H4 (cell line): ENCODE measurements at regions not wholly inside any gene's neighbourhood (a gene's known extent, or its start where the extent isn't known, plus 50 kb on each side); places are given as distances from the start of the nearest gene placed in this dataset.
"Not testable (repeated sequence)": the region's sequence is repeated elsewhere in the genome, so short reads cannot be mapped to it uniquely, and the experiment has no call there.

Source experiments
- DNase-seq: peaks from one replicate; pipeline ENCODE4 v3.0.0-alpha.2; 2015; ENCODE audit warnings: low spot score

- DNase-seq, result no peak
Observed at GRCh38 chr10:30170814-30171213, 111.4 kb upstream of the JCAD start.

GRCh38 chr10:30170146-30170545 lies 110.8 kb upstream of the JCAD start:
- DNase-seq, result no peak

GRCh38 chr10:30169342-30169741 lies 110.0 kb upstream of the JCAD start:
- DNase-seq, result no peak

GRCh38 chr10:30166929-30167328 lies 107.5 kb upstream of the JCAD start:
- no peak for DNase-seq

GRCh38 chr10:30163410-30163809 lies 104.0 kb upstream of the JCAD start:
- not testable (repeated sequence) for DNase-seq

GRCh38 chr10:30162796-30163195 lies 103.4 kb upstream of the JCAD start:
- not testable (repeated sequence) for DNase-seq

GRCh38 chr10:30160271-30160982 lies 101.0 kb upstream of the JCAD start:
- no peak for DNase-seq

GRCh38 chr10:30159614-30160013 lies 100.2 kb upstream of the JCAD start:
- DNase-seq, result not testable (repeated sequence)

GRCh38 chr10:30158325-30158960 lies 99.1 kb upstream of the JCAD start:
- DNase-seq, result no peak

- DNase-seq, result no peak
Observed at GRCh38 chr10:30155401-30155800, 96.0 kb upstream of the JCAD start.

GRCh38 chr10:30154561-30154960 lies 95.2 kb upstream of the JCAD start:
- no peak for DNase-seq

- no peak for DNase-seq
Observed at GRCh38 chr10:30154126-30154525, 94.7 kb upstream of the JCAD start.

- DNase-seq, result peak; percentile 85
Observed at GRCh38 chr10:30151581-30152389, 92.4 kb upstream of the JCAD start.

- no peak for DNase-seq
Observed at GRCh38 chr10:30141423-30141822, 82.0 kb upstream of the JCAD start.

GRCh38 chr10:30134171-30134945 lies 75.0 kb upstream of the JCAD start:
- DNase-seq, result no peak

GRCh38 chr10:30133198-30133597 lies 73.8 kb upstream of the JCAD start:
- no peak for DNase-seq

- not testable (repeated sequence) for DNase-seq
Observed at GRCh38 chr10:30131369-30131768, 72.0 kb upstream of the JCAD start.

- DNase-seq, result not testable (repeated sequence)
Observed at GRCh38 chr10:30129326-30129725, 69.9 kb upstream of the JCAD start.

- no peak for DNase-seq
Observed at GRCh38 chr10:30127120-30127541, 67.7 kb upstream of the JCAD start.

- no peak for DNase-seq
Observed at GRCh38 chr10:30125496-30125895, 66.1 kb upstream of the JCAD start.

- DNase-seq, result no peak
Observed at GRCh38 chr10:30124704-30125103, 65.3 kb upstream of the JCAD start.

GRCh38 chr10:30121401-30121800 lies 62.0 kb upstream of the JCAD start:
- no peak for DNase-seq
